ENCODE measurements at regions not wholly inside any gene's neighbourhood (a gene's known extent, or its start where the extent isn't known, plus 50 kb on each side); places are given as distances from the start of the nearest gene placed in this dataset.

DNA sequence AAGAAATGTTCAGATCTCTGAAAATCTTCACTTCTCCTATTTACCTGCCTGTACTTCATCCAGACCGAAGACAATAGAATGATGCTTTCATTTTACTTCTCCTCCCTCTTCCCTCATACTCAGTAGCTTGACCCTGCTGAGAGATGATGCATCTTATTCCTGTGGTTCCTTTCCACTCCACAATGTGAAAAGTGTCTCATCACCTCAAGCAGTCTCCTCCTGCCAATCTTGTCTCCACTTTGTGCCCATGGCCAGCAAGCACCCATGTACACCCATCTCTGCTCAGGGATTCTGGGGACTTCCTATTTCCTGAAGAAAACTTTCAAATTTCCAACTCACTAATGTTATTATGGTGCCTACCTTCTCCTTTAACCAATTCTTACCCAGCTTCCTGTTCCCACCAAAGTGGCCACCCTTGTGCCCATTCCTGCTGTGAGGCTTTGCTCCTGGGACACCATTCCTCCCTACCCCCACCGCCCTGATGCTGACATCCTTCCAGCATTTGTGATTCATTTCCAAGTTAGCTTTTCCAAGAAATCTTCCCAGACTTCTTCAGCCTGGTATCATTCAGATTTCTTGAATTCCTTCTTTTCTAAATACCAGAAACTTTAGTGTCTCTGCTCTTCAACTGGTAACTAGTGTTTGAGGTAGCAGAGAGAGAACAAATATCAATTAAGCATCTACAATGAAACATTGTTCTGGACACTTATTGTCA, 212.5 kb downstream of the POSTN start:
- DNase-seq (ENCODE audit: low read depth), result no peak
- H3K4me3 ChIP-seq (ENCODE audit: low read length), result no peak overlapping the region
- TF ChIP-seq, protein P1, sequence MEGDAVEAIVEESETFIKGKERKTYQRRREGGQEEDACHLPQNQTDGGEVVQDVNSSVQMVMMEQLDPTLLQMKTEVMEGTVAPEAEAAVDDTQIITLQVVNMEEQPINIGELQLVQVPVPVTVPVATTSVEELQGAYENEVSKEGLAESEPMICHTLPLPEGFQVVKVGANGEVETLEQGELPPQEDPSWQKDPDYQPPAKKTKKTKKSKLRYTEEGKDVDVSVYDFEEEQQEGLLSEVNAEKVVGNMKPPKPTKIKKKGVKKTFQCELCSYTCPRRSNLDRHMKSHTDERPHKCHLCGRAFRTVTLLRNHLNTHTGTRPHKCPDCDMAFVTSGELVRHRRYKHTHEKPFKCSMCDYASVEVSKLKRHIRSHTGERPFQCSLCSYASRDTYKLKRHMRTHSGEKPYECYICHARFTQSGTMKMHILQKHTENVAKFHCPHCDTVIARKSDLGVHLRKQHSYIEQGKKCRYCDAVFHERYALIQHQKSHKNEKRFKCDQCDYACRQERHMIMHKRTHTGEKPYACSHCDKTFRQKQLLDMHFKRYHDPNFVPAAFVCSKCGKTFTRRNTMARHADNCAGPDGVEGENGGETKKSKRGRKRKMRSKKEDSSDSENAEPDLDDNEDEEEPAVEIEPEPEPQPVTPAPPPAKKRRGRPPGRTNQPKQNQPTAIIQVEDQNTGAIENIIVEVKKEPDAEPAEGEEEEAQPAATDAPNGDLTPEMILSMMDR (IDR thresholded peaks at IDR 0.05; ENCODE audit: insufficient read depth, low read depth, low read length, missing control alignments), result no peak

GRCh38 chr13:37385248-37385647, 213.3 kb downstream of the POSTN start:
- TF ChIP-seq, protein P1 (IDR thresholded peaks at IDR 0.05; ENCODE audit: insufficient read depth, low read depth, low read length, missing control alignments), result no peak
- no peak overlapping the region for H3K4me3 ChIP-seq (ENCODE audit: low read length)
- DNase-seq (ENCODE audit: low read depth), result no peak

DNA sequence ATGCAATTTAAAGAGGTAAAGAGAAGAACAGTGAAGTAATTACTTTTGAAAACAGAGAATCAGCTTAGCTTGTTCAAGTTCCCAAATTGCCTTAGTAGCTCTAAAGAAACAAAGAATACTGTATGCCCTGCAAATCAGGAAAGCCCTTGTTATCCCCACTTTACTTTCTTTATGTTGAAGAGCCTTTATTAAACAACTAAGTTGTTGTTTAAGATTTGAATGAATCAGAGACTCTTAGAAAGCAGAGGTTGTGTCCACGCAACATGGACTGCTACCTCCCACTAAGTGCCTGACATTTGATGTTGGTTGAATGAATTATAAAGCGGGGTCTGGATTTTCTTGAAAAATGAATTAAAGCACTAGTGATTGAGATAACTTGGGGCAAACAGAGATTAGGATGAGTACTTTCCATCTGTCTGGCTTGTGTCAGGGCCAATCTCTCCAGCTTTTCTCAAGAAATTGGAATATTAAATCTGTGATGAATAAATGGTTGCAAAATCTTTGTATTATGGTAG, 214.7 kb downstream of the POSTN start:
- TF ChIP-seq, protein P1 (IDR thresholded peaks at IDR 0.05; ENCODE audit: insufficient read depth, low read depth, low read length, missing control alignments), result no peak
- no peak for DNase-seq (ENCODE audit: low read depth)
- no peak overlapping the region for H3K4me3 ChIP-seq (ENCODE audit: low read length)

DNA sequence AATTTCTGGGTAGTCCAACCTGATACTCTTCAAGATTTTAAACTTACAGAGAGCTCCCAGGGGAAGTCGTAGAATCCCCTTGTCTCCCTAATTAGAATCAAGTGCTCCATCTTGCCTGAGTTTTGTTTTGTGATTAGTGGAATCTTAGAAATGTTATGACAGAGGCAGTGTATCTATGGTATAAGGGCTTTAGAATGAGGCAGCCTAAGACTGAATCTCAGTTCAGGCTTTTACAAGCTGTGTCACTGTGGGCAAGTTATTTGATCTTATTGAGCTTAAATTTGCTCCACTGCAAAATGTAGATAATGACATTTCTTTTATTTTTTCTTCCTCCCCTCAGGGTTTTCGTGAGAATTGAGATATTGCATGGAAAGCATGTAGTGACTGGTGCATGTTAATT, 215.5 kb downstream of the POSTN start:
- DNase-seq (ENCODE audit: low read depth), result no peak
- TF ChIP-seq, protein P1 (IDR thresholded peaks at IDR 0.05; ENCODE audit: insufficient read depth, low read depth, low read length, missing control alignments), result no peak

DNA sequence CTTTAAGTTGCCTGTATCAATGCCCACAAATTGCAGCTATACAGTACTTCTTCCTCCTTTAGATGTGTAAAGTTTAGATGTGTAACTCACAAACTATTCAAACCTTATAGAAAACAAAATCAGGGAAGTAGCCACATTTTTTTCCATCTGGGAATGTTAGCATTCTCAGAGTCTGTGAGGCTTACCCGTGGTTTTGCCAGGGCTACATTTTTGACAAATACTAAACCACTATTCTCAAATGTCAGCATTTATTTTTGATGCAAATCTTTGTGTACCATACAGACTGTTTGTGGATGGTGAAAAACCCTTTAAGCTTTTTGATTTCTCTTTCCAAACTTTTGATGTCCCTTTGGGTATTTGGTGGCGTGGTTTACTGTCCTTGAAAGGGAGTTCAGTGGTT, 216.4 kb downstream of the POSTN start:
- TF ChIP-seq, protein P1 (IDR thresholded peaks at IDR 0.05; ENCODE audit: insufficient read depth, low read depth, low read length, missing control alignments), result no peak
- no peak for DNase-seq (ENCODE audit: low read depth)
- H3K4me3 ChIP-seq (ENCODE audit: low read length), result no peak overlapping the region

More for the DNA sequence above, 215.5 kb downstream of the POSTN start:
- H3K4me3 ChIP-seq (ENCODE audit: low read length), result no peak overlapping the region

DNA sequence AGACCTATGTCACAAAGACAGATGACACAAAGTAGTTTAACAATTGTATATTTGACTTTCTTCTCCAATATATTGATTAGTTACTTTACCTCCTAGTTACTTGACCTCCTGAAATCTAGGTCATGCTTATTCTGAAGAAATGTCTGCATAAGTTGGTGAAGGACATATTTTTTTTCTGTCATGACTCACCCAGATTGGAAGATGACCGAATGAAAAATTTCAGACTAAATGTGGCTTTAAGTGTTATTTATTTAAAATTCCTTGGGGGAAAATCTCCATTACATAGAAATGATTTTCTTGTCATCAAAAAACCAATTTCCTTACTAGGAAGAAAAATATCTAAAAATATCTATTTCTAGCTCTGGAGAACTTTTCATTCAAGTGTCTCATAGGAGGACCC, 217.1 kb downstream of the POSTN start:
- no peak overlapping the region for H3K4me3 ChIP-seq (ENCODE audit: low read length)
- DNase-seq (ENCODE audit: low read depth), result no peak
- TF ChIP-seq, protein P1 (IDR thresholded peaks at IDR 0.05; ENCODE audit: insufficient read depth, low read depth, low read length, missing control alignments), result no peak

DNA sequence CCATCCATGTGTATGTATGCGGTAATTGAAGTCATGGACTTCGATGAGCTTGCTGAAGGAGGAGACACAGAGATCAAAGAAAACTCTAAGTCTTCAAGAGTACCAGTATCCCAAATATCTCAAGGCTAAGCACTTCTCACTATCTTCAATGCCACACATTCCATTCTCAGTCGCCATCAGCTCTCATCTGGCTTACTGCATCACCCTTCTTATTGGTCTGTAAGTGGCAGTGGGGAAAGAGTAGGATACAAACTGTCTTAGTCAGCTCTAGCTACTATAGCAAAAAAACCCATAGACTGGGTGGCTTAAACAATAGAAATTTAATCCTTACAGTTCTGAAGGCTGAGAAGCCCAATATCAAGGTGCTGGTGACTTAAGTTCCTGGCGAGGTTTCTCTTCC, 218.7 kb downstream of the POSTN start:
- no peak overlapping the region for H3K4me3 ChIP-seq (ENCODE audit: low read length)
- TF ChIP-seq, protein P1 (IDR thresholded peaks at IDR 0.05; ENCODE audit: insufficient read depth, low read depth, low read length, missing control alignments), result no peak
- no peak for DNase-seq (ENCODE audit: low read depth)

All from epithelial cell of esophagus (primary cell).